Lower leg skin (tissue), 4 donors: ENCODE measurements at regions not wholly inside any gene's neighbourhood (a gene's known extent, or its start where the extent isn't known, plus 50 kb on each side); places are given as distances from the start of the nearest gene placed in this dataset.
"Not testable (repeated sequence)": the region's sequence is repeated elsewhere in the genome, so short reads cannot be mapped to it uniquely, and the experiment has no call there.

Source experiments
- DNase-seq, 2 donors: peaks; one replicate each; pipeline ENCODE4 v3.0.0-alpha.2; 2019; ENCODE audit warnings: low spot score in 2 of 2
- H3K4me3 ChIP-seq: fragments of 200-600 bp; sonication (generic); 2 replicates; pipeline ENCODE4 v1.5.1; 2017; ENCODE audit warnings: mild to moderate bottlenecking, low read depth; ENCODE audit not compliant: poor library complexity, severe bottlenecking
- POLR2A ChIP-seq, 2 donors: fragments of 450-650 bp; IDR thresholded peaks; one replicate each; pipeline ENCODE4 v1.6.1; 2016 to 2017; ENCODE audit warnings: antibody characterized with exemption in 2 of 2, mild to moderate bottlenecking in 1 of 2, moderate library complexity in 1 of 2
- WGBS, 2 donors: methylation state at CpG; one replicate each; pipeline ENCODE4 v1.1.5; 2018; 5-methylcytosine and 5-hydroxymethylcytosine counted together
- intact Hi-C: fragments of 100-400 bp; cut with DNase I; formaldehyde crosslinking; loops from one replicate; pipeline ENCODE4 v1.15.0; 2023; ENCODE audit warnings: low total_unique reads
- TF ChIP-seq, protein P1 (sequence below), 3 donors: fragments of 450-650 bp; IDR thresholded peaks; one replicate each; pipeline ENCODE4 v1.5.1; 2016; ENCODE audit warnings: antibody characterized with exemption in 3 of 3, mild to moderate bottlenecking in 3 of 3, moderate library complexity in 2 of 3

- intact Hi-C loops, result no loop called here
- DNase-seq, result no peak
- no peak overlapping the region for H3K4me3 ChIP-seq
- 81 to 91% methylated on average over 3 of the region's 3 CpGs for WGBS, 2 donors
- no peak for TF ChIP-seq POLR2A (IDR thresholded peaks at IDR 0.05)
Observed at GRCh38 chr16:13359835-13360234, 458.4 kb downstream of the SHISA9 start.

DNA sequence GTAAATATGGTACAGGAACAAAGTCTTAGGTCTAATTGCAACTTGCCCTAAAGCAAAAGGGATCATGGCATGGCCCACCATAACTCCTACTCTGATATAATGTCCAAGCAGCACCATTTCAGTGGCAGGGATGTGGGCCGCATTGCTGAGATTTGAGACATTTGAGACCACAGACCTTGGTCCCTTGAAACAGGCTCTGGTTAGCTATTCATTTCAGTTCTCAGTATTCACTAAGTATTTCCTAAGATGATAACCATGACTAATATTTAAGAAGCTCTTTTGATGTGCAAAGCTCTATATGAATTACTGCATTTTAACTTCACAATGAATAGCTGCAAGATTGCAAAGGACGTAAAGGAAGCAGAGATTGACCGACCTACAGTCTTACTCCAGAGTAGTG lies 471.0 kb downstream of the SHISA9 start:
- intact Hi-C loops, result no loop called here
- 84 to 88% methylated on average over 3 of the region's 3 CpGs for WGBS, 2 donors
- no peak overlapping the region for H3K4me3 ChIP-seq
- no peak for TF ChIP-seq POLR2A (IDR thresholded peaks at IDR 0.05)
- TF ChIP-seq, protein P1, sequence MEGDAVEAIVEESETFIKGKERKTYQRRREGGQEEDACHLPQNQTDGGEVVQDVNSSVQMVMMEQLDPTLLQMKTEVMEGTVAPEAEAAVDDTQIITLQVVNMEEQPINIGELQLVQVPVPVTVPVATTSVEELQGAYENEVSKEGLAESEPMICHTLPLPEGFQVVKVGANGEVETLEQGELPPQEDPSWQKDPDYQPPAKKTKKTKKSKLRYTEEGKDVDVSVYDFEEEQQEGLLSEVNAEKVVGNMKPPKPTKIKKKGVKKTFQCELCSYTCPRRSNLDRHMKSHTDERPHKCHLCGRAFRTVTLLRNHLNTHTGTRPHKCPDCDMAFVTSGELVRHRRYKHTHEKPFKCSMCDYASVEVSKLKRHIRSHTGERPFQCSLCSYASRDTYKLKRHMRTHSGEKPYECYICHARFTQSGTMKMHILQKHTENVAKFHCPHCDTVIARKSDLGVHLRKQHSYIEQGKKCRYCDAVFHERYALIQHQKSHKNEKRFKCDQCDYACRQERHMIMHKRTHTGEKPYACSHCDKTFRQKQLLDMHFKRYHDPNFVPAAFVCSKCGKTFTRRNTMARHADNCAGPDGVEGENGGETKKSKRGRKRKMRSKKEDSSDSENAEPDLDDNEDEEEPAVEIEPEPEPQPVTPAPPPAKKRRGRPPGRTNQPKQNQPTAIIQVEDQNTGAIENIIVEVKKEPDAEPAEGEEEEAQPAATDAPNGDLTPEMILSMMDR (IDR thresholded peaks at IDR 0.05), result no peak
- DNase-seq, result no peak

DNA sequence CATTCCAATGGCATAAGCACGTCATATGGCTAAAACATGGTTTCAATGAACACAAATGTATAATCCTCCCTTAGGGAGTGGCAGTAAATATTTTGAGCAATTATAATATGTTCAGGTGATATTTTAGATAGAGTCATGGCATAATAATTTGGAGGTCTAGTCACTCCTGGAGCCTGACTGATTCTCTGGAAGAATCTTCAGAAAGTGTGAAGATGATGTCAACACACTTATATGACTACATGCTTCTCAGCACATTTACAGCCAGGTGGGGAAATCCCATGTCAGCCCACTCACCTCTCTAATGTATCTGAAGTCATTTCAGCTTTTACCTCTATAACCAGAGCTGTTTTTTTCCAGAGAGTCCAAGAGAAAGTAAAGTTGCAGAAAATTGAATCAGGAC lies 474.8 kb downstream of the SHISA9 start:
- TF ChIP-seq, protein P1 (IDR thresholded peaks at IDR 0.05), result no peak
- no peak for TF ChIP-seq POLR2A (IDR thresholded peaks at IDR 0.05)
- no peak for DNase-seq
- H3K4me3 ChIP-seq, result no peak overlapping the region
- 44 to 47% methylated on average over 1 of the region's 1 CpG for WGBS, 2 donors
- intact Hi-C loops, result no loop called here

- no peak overlapping the region for H3K4me3 ChIP-seq
- no peak for TF ChIP-seq POLR2A (IDR thresholded peaks at IDR 0.05)
- TF ChIP-seq, protein P1 (IDR thresholded peaks at IDR 0.05), result no peak
- WGBS, 2 donors, result 67 to 72% methylated on average over 3 of the region's 3 CpGs
- DNase-seq, result no peak
- intact Hi-C loops, result no loop called here
Observed at GRCh38 chr16:13377143-13377542, 475.7 kb downstream of the SHISA9 start.

DNA sequence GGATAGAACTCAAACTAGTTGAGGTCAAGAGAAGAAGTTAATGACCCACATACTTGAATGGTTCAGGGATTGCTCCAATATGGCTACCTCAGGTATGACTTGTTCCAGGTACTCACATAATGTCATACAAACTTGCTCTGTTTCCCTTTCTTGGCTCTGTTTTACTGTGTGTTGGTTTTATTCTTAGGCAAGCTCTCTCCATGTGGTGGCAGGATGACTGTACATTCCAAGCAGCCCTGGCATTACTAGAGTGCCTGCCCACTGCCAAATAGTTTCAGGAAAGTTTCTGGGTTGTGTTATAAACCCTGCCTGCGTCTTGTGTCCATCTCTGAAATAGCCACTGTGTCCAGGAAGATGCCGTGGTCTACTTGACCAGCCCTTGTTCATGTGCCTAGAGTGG lies 476.8 kb downstream of the SHISA9 start:
- no peak overlapping the region for H3K4me3 ChIP-seq
- TF ChIP-seq POLR2A (IDR thresholded peaks at IDR 0.05), result no peak
- TF ChIP-seq, protein P1 (IDR thresholded peaks at IDR 0.05), result no peak
- 60 to 76% methylated on average over 2 of the region's 2 CpGs for WGBS, 2 donors
- DNase-seq, result no peak
- intact Hi-C loops, result no loop called here

DNA sequence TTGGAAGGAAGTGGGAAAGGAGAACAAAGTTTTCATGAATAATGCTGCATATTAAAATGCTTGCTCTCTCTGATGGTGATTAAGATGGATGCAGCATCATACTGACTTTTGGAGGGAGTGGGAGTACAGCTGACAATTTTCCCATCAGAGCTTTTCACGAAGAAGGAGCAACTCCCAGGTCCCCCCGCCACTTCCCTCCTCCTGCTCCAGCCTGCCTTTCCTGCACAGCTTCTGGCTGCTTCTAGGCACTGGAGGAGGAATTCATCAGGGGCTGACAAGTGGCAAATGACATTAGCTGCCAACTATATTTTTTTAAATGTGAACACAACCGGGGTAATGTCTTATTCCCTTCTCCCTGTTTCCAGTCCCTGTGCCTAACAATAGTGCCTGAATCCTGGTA lies 477.9 kb downstream of the SHISA9 start:
- no peak overlapping the region for H3K4me3 ChIP-seq
- no peak for TF ChIP-seq POLR2A (IDR thresholded peaks at IDR 0.05)
- TF ChIP-seq, protein P1 (IDR thresholded peaks at IDR 0.05), result no peak
- intact Hi-C loops, result no loop called here
- no peak for DNase-seq
- 76 to 82% methylated on average over 3 of the region's 3 CpGs for WGBS, 2 donors

- DNase-seq, intact Hi-C loops, H3K4me3 ChIP-seq: not testable (repeated sequence)
- 79 to 91% methylated on average over 1 of the region's 1 CpG for WGBS, 2 donors
Observed at GRCh38 chr16:13385156-13386040, 484.0 kb downstream of the SHISA9 start.
